NCI-H1694 (cell line): ENCODE measurements at regions not wholly inside any gene's neighbourhood (a gene's known extent, or its start where the extent isn't known, plus 50 kb on each side); places are given as distances from the start of the nearest gene placed in this dataset.

Experiments used
- DNase-seq: peaks from one replicate; lab custom pipeline; 2025; lab: John Stamatoyannopoulos, UW

DNA sequence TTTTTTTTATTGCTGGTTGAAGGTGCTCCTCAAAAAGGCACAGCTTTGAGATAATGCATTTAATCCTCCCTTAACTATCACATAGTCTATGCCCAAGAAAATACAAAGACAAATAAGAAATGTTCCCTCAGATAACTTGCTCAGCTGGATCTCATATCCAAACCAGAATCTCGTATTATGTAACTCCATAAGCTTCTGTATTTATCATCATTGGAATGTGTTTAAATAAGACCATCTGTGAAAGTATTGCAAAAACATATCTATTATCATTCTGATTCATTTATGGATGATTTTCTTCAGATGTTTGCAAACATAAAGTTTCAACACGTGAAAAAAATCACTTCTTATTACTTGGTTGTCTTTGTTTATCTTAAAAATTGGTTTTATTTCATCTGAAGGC lies 190.9 kb downstream of the IRS2 start:
- no peak for DNase-seq

DNA sequence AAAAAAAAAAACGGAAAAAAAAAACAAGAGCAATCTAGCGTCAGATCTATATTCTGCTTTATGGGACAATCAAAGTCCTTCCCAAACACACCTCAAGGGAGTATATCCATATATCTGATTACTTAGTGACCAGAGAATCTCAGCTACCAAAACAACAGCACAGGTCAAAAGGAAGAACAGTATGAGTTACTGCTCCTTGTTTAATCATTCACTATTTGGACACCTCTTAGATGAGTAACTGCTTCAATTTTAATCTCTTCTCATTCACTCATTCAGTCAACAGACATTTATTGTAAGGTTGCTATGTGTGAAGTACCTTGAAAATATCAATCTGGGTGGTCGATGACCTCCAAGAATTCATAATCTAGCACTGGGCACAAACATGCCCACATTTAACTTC lies 193.2 kb downstream of the IRS2 start:
- no peak for DNase-seq

DNA sequence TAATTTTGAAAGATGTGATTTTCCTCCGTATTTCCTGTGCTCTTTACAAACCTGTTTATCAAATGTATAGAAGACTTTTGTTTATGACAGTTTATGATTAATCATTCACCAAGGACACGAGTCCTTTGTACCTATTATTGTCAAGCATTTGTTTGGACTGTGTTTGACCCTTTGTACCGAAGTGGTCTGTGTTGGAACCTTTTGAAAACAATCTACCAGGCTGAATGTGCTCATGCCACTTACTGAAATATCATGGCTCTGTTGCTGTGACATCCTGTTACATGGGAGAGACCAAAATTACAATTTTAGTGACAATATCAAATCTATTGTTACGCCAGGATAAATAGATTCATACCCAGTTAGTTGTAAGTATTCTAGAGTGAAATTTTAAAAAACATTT lies 193.6 kb downstream of the IRS2 start:
- no peak for DNase-seq

DNA sequence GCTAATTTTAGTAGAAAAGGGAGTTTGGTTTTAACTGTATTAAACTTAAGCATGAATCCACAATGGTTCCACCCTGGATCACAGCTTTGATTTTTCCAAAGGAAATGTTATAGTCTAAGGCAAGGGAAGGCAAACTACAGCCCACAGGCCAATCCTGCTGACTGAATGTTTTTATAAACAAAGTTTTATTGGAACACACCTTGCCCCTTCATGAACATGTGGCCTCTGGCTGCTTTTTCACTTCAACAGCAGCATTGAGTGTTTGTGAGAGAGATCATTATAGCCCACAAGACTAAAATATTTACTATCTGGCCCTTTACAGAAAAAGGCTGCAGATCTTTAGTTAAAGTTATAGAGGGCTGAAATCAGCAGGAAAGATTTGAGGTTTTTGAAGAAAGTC lies 198.7 kb downstream of the IRS2 start:
- no peak for DNase-seq

DNA sequence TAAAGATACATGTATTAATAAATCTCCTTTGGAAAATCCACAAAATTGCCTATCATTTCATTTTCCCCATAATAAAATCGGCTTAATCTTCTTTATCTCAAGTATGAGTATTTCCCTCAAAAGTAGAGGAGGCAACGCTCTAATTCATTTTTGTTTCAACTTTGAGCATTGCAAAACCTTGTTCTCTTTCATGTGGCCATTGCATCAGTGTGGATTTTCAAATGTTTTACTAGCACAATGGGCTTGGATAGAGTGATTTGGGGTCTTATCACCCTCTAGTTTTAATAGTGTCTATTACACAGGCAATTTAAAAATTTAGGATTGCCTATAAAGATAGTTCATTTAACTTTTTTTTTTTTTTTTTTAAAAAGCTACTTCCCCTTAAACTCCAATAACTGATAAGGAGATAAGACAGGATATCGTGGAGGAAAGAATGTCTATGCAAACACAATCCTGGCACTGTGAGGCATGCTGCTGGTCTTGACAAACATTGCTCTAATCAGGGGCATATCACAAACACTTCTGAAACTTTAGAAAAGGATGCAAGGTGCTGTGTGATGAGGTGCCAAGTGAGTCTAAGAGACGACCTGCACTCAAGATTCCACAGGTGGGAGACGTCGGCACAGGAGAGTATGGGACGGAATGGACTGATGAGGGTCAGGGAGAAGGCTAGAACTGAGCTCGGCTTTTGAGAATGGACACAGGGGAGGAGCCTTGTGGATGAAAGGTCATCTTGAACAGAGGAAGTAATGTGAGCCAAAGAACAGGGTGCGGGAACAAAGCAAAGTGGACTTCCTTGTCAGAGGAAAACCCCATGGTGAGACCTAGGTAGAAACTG lies 199.7 kb downstream of the IRS2 start:
- no peak for DNase-seq

DNA sequence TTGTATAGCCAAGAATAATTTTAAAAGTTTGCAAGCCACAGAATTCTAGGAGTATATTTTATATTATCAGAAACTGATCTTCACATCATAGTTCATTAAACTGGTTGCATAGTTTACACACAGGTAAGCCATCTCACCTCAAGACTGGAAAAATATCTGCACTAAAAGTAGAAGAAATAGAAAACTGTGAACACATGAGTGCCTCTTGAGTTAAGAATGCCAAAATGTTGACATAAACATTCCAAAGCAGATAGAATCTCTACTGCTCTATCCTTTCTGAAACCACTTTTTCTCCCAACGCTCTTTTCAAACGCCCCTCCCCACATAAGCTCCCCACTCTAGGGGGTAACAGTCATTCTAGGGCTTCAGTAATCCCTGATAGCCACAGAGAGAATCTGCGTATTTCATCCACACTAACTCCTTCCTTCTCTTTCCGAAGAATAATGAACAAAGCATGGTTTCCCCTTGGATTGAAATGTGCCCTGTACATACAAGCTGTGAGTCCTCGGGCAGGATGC lies 201.5 kb downstream of the IRS2 start:
- no peak for DNase-seq

DNA sequence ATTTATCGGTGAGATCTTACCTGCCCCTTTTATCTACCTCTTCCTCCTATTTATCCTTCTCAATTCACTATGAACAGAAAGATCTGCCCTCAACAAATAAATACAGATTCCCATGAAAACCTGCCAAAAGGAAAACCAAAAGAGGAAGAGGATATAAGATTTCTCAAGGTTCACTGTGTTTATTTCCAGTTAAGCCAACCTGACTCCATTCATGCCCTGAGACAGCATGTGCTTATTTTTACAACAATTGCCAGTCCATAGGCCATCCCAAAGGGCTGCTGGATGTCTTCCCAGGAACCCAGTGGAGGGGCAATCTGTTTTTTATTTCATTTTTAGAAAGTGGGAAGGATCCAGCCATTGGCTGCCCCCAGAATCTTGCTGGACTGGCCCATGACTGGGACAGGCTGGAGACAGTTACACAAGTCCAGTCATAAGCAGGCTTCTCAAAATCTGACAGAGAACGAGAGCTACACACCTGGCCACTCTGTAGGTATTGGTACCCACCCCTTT lies 209.1 kb downstream of the IRS2 start:
- DNase-seq = no peak

DNA sequence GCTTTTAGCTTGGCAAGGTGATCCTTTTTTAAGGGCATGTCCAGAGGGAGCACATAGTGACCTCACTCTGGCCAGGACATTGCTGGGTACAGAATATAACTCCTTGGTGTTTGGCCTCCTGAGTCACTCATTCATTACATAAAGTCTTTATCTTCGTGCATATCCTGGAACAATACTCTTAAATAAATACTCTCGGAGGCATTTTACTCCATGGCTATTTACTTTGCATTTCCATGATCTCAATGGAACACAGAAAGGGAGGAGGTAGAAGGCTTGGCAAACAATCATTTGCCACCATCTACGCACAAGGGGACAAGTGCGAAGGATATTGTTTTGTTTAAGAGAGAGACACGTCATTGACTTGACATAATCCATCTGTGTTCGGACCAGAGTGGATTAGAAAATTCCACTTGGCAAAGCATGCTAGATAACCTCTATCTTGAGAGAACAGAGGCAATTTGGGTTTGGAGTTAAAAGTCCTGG lies 210.0 kb downstream of the IRS2 start:
- DNase-seq = no peak

DNA sequence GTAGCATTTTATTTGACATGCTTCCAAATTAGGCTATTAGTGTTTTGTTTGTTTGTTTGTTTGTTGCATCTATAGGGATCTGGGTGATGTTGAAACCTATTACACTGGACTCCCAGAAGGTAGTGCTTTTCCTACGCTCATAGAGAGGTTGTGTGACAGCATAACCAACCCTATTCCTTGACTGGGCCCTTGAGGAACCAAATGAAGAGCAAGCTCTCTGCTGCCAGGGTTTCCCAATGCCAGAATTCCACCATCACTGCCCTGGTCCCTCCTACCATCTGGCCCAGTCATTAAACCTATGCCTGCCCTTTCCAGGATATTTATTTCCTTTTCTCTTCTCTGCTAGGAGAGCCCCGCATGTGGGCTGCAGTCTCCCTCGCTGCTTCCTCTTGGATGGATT lies 210.6 kb downstream of the IRS2 start:
- no peak for DNase-seq

DNA sequence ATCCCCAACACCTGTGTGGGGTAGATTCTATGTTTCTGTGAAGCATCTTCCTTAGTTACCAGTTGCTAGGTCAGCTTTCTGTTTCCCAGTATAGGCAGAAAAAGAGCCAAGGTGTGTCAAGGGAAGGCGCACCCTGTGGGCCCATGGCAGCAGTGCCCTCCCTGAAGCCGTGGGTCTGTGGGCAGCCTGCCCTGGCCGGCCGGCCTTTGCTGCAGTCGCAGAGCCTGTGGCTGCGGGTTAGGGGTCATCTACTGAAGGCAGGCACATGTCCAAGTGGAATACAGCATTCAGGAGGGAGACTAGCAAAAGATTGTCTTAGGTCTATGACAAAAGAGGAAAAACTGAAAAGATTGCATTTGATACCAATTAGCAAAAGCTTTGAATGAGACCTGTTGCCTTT lies 214.0 kb downstream of the IRS2 start:
- DNase-seq = no peak

DNA sequence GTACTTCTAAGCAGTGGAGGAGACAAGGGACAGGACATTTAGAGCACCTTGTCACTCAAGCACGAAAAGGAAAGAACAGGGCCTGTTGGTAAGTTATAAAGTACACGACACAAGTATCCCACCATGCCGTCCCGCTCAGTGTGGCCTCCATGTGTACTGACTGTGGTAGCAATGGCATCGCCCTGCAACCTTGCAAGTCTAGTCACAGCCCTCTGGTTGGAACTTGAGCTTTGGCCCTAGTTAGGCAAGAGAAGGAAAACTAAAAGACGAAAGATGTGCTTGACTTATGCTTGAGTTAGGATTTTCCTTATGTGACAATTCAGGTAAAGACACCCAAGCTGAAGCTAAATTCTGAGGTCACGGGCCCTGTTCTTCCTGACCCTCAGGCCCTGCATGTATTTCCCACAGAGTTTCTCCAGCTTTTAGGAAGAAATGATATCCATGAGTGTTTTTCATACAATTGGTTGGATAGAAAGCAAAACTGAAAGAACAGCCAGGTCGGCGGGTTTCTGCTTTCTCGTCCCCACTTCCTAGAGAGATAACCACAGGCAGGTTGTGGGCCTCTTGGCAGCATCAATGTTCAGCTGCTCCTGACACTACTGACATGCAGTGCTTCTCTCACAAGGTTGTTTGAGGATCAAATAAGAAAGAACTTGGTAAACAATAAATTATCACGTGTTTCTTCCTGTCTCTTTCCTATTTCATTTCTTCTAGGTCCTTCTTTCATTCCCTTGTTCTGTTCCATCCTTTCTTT lies 216.2 kb downstream of the IRS2 start:
- no peak for DNase-seq

DNA sequence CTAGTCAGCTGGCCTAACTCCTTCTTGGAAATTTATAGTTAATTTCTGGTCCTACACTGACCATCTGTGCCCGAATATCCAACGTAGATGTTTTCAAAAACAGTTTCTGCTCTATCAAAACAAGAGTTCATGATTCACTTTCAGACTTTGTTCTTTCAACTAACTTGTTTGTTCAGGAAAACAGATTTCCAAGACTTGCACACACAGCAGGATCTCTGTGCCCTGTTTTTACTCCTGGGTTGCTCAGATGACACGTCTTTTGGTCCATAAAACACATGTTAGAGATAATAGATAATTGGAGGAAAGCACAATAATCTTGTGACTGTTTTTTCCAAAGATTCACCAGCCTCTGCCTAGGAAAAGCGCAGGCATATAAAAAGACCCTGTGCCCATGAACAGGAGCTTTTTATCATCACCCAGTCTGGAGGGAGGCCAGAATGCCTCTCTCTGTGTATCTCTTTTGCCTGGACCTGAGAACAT lies 218.0 kb downstream of the IRS2 start:
- no peak for DNase-seq

DNA sequence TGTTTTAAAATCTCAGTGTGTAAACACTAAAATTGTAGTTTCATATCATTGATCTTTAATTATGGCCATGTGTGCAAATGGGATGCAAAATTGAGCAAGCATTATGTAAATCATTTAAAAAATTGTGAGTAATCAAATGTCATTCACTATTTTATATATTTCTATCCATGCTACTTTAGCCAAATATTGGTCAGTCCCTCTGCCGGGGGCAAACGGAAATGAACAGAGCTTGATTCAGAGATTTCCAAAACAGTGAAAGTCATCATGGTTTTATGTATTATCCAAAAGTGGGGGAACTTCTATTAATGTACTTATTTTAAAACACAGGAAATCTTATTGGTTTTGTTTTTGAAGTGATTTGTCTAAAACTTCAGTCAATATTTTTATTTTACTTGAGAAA lies 219.1 kb downstream of the IRS2 start:
- no peak for DNase-seq

DNA sequence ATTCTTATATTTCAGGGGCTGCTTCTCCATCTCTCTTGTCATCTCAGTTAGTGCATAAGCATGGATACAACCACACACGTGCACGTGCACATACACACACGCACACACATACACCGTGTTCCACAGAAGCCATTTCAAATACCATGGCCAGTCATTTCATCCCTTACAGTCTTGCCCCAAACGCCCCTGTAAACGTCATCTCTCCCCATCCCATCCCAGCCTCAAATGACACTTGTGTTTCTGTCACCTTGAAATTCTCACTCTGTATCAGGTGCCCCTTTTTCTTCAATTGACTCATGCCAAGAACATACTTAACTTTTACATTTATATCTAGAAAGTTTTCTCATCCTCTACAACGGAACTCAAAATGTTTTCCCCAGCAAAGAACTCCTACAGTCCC lies 220.5 kb downstream of the IRS2 start:
- no peak for DNase-seq

DNA sequence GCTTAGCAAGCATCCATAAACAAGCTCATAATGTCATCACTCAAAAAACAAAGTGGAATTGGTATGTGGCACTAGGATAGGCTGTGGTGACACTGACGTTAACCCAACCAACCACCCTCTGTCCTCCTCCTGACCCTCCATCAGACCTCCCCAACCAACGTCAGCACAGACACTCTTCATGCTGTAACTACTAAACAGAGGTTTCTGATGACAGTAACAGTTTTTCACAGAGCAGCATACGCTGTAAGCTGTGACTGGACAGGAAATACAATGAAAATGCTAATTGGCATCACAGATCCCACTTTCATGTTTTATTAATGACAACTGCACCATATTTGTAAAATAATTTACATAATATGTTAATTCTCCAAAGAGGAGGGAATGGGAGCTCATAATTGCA lies 238.0 kb downstream of the IRS2 start:
- DNase-seq = no peak

DNA sequence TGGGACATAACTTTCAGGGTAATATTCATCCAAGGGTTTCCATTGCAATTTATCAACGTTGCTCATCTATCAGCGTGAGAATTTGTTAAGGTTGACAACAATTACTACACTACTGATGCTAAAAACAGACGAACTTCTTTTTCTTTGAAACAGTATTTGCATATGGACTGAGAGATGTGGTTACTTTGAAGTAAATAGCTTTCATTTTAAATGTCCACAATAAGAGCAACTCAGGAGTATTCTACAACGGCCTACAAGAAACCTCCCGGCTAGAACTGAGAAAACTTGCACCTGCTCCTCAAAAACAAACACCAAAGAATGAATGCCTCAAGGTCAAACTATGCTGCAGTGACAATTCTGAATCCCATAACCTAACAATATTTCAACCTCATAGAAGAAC lies 238.4 kb downstream of the IRS2 start:
- no peak for DNase-seq

DNA sequence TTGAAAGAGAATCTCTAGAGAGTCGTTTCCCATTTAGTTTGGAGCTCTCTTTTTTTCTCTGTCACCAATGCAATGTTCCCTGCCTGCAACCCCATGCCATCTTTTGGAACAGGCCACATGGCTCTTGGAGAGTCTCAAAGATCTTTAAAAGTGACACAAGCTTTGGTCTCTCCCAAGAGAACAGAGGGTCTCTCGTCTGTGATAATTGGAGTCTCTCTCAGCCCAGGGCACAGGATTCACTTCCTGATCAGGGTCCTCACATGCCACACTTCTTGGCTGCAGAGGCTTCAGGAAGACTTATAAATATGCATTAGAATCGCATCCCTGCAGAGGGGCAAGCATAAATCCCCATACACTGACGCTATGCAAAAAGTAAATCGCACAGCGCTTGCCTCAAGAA lies 240.5 kb downstream of the IRS2 start:
- DNase-seq = no peak

DNA sequence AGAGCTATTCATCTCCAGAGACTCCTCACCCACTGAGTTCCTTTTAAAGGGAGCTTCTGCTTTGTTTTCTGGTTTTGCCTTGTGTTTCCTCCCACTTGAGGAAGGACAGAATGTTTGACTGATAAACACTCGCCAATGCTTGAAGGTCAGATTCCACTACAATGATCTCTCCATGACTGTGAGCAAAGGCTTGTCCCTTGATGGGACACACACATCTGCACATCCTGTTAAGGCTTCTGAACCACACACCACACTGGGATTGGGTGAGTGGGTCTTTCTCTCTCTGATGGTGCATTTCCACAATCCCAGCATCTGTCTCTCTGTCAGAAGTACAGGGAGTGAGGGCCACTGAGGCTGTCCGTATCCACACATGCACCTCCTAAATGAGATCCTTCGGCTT lies 245.3 kb downstream of the IRS2 start:
- DNase-seq = no peak

DNA sequence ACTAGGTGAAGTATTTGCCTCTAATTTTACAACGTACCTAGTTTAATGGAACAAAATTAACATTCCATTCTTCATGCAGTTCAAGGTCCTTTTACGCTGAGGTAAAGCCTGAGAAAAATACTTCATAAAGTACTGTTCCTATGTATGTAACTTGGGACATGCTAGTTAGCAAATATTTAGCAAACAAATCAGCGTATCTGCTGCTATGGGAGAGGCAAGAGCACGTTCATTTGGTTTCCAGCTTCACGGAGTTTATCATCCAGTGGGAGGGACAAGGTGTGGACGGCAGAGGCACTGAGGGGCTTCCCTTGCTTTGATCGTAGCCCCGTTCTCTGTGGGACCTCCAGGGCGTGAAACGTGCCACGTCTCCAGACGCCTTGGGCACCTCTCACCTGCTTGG lies 248.8 kb downstream of the IRS2 start:
- no peak for DNase-seq

DNA sequence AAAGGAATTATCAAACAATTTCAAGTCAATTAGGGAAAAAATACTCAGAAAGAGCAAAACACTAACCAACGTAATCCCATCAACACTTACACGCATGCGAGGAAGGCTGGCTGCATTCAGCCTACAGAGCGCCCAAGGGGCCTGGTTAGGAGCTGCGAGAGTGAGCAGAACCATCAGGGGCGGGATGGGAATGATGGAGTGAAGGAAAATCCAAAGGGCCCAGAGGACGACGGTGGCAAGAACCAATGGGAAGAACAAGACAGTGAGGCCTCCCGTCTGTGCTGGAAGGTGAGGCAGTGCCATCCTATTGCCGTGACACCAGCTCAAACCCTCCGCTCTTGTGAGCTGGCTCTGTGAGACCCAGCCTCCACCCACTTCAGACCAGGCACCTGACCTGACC lies 253.0 kb downstream of the IRS2 start:
- no peak for DNase-seq

DNA sequence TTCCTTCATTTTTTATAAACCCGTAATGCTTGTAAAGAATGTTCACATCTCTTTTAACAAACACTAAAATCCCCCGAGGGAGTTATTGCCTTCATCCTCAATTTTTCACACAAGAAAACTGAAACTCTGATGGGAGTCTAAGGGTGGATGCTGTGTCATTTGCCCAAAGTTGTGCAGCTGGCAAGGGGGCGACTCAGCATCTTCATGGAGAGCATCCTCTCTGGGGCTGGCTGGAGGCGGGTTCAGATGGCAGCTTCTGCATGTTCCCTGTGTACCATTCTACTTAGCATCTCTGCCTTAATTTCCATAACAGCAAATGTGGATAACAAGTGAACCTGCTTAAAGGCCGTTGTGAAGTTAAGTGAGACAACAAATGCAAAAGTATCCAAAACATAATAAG lies 256.4 kb downstream of the IRS2 start:
- no peak for DNase-seq

DNA sequence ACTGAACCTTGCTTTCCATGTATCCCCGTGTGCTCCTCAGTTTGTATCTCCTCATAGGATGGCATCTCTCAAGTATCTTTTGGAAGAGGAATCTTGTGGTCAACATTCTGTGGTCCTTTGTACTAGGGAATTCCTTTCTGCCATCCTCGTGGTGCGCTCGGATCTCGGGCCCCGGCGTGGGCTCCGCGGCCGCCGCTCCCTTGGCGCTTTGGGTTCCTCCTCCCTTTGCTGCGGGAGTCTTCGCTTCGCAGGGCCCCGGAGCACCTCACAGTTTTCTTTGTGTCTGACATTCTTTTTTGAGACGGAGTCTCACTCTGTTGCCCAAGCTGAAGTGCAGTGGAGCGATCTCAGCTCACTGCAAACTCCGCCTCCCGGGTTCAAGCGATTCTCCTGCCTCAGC lies 264.7 kb downstream of the IRS2 start:
- no peak for DNase-seq

DNA sequence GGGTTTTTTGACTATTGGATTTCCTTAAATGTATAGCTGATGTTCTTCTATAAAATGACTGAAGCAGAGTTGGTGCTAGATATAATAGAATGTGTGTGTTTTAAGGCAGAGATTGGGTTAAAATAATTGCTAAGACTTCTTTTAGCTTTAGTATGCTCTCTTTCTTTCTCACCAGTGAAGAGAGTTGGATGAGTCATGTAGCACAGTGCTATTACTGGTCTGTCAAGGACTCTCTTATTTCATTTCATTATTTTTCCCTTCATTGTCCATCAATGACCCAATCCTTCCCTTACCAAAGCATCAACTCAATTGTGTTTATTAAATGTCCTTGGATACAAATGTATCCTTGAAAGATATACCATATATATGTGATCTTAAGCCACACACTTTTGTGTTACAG lies 268.9 kb downstream of the IRS2 start:
- DNase-seq = no peak
